ELR (cell line): ENCODE measurements at regions not wholly inside any gene's neighbourhood (a gene's known extent, or its start where the extent isn't known, plus 50 kb on each side); places are given as distances from the start of the nearest gene placed in this dataset.

ENCODE experiments used
- DNase-seq: peaks from one replicate; pipeline ENCODE4 v3.0.0-alpha.2; 2015; ENCODE audit warnings: low read depth

DNA sequence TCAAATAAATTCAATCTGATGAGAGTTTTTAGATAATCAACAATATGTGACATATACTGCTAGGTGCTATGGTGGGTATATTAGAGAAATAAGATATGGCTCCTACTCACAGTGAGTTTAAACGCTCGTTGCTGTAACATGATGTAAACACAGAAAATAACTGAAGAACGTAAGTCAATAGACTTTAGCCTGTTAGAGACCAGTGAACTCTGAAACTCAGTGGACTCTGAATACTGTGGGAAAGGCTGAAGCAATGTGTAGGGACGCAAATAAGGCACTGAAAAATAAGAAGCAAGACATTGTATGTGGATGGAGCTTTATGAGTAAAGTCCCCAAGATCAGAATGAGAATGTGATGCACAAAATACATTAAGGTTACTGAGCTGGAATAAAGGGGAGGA, 431.6 kb downstream of the TFAP2B start:
- DNase-seq, result no peak

DNA sequence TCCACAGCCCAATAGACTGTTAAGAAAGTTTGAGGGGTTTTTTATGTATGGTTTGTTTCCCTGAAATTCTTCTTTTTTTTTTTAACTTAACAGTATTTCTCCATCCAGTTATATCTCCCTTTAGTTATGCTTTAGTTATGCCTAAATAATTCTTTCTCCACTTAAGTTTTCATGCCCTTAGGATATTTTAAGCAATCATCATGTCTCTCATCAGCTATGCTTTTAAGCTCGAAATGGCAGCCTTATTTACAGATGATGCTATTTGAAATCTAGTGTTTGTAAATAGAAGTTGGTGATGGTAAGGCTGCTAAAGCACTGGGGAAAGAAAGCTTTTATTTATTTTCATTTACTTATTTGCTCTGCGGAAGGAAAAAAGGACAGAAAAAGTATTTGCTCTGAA, 439.3 kb downstream of the TFAP2B start:
- no peak for DNase-seq

- no peak for DNase-seq
Measured at GRCh38 chr6:51260003-51260402, 441.3 kb downstream of the TFAP2B start.

- DNase-seq, result no peak
Measured at GRCh38 chr6:51261691-51262090, 443.0 kb downstream of the TFAP2B start.

GRCh38 chr6:51265426-51265825, 446.8 kb downstream of the TFAP2B start:
- DNase-seq, result no peak

DNA sequence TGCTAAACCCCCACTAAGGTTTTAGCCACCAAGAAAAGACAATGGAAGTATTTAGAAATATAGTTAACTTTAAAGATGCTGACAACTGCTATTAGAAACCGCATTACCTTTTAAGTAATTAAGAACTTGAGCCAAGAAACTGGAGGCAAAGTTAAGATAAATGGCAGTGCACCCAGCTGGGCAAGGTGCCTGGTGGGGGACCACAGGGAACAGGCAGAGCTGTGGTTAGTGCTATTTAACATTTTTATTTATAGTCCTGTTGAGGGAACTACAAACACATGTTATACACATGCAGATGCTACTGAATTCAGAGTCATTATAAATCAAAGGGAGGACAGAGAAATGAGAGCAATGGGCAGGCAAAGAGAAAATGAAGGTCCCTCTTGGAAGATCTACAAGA, 447.9 kb downstream of the TFAP2B start:
- no peak for DNase-seq

DNA sequence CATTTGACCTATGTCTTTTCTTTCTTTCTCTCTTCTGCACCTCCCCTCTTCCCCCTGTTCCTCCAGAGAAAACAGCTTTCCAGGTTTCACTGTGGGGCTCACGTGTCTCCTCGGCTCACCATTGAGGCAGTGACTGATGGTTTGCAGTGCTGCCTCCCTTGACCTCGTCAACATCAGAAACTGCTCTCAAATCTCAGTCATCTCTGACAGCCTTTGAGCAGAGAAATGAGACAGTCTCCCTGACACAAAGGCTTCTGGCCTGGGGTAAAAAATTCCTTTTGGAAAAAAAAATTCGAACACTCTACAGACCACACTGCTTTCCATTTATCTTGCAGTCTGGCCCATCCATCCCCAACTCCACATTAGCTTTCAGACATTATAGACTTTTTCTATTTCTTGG, 450.0 kb downstream of the TFAP2B start:
- no peak for DNase-seq

DNA sequence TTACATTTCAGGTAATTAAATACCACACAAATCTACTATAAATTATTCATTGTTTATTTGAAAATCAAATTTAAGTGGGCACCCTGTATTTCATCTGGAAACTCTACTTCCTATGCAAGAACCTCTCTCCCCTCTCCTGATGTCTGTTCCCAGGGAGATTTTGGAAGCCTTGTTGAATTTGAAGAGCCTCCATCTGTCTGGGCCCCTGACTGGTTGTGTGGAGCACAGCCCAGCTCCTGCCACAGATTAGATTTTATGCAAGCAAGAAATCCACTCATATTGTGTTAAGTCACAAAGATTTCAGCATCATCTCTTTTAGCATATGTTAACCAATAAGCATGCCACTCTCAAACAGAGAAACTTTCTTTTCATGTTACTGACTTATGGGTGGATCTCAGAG, 451.2 kb downstream of the TFAP2B start:
- DNase-seq, result no peak

DNA sequence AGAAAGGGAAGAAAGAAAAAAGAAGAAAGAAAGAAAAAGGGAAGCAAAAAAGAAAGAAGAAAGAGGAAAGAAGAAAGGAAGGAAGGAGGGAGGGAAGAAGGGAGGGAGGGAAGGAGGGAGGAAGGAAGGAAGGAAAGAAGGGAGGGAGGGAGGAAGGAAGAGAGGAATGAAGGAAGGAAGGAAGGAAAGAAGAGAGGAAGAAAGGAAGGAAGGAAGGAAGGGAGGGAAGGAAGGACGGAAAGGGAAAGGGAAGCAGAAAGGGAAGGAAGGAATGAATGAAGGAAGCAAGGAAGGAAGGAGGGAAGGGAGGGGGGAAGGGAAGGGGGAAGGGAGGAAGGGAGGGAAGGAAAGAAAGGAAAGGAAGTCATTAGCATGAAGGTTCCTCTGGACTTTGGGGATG, 452.9 kb downstream of the TFAP2B start:
- no peak for DNase-seq

- no peak for DNase-seq
Measured at GRCh38 chr6:51273228-51273961, 454.7 kb downstream of the TFAP2B start.

DNA sequence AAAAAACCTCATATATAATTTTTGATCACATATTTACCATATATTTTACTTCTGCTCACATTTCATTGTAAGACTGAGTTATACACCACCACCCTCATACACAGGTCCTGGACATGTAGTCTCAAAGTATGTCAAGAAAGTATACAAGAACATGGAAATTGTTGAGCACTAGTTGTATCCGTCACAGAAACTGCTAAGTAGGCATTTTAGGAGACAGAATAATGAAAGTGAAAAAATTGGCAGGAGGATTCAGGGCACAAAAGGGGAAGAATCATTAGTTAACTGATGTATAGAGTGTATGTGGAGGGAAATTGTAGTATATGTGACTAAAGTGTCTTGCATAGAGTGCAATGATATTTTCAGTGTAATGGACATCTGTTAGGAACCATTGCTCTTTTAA, 458.8 kb downstream of the TFAP2B start:
- no peak for DNase-seq

GRCh38 chr6:51282026-51282425, 463.4 kb downstream of the TFAP2B start:
- no peak for DNase-seq

GRCh38 chr6:51283723-51284355, 465.2 kb downstream of the TFAP2B start:
- DNase-seq, result no peak

DNA sequence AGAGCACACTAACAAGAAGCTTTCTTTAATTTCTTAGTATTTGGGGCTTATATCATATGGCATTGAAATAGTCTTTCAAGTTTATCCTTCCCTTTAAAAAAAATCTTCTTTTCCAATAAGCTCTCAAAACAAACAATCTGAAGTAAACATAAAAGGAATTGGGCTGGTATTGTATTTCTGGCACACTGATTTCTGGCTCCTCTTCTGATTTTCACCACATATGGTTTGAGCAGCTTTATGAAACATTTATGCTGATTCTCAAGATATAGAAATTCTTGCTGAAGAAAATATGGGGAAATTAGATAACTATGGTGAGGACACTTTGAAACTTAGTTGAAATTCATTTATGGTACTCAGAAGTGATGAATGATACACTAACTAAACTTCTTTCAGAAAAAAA, 467.2 kb downstream of the TFAP2B start:
- DNase-seq, result no peak

DNA sequence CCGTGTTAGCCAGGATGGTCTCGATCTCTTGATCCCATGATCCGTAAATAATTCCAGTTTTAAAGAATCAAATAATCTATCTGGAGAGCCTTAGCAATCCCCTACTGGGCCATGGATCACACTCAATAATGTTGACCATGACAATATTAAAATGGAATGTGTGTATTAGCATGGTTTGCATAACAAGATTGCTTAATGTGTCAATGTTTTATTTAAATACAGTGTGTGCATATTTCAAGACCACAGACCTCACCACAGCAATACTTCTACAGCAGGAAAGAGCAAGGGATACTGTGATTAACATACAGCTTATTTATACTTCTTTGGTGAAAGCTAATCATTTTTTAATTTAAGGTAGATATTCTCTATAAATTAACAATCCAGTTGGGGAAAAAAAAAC, 470.4 kb downstream of the TFAP2B start:
- DNase-seq, result no peak

GRCh38 chr6:51292659-51293058, 474.0 kb downstream of the TFAP2B start:
- DNase-seq, result peak; percentile 1

- no peak for DNase-seq
Measured at GRCh38 chr6:51299621-51300380, 481.1 kb downstream of the TFAP2B start.

DNA sequence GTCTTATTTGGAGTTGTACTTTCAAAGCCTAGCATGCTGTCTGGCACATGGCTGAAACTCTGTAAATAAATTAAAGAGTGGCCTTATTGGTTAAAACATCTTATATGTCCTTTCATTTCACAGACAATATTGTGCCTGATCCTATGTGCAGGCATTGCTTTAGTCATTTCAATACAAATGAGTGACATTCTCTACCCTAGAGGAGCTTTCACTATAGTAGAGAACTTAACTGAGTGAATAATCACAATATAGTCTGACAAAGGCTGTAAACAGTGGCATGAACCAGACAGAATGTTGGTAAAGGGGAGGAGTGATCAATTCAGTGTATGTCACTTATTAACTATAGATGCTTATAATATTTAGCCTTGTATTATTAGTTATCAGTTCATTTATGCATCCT, 481.8 kb downstream of the TFAP2B start:
- DNase-seq, result no peak

GRCh38 chr6:51301962-51302361, 483.3 kb downstream of the TFAP2B start:
- DNase-seq, result no peak

DNA sequence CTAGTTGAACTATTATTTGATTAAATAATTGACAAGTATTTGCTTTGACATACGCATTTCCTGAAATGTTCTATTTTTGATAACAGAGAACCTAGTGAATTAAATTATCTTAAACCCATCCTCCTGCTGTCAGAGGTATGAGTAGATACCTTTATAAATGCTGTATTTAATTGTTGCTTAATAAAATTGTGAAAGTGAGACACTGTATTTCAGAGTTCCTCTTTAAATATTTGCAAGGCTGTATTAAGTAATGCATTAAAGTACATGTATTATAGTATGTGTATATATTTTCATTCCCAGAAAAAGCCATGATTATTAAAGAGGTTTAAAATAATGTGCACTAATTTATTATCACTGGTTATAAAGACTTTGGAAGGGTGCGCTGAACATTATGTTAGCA, 483.8 kb downstream of the TFAP2B start:
- DNase-seq, result no peak

GRCh38 chr6:51303338-51303737, 484.7 kb downstream of the TFAP2B start:
- no peak for DNase-seq

DNA sequence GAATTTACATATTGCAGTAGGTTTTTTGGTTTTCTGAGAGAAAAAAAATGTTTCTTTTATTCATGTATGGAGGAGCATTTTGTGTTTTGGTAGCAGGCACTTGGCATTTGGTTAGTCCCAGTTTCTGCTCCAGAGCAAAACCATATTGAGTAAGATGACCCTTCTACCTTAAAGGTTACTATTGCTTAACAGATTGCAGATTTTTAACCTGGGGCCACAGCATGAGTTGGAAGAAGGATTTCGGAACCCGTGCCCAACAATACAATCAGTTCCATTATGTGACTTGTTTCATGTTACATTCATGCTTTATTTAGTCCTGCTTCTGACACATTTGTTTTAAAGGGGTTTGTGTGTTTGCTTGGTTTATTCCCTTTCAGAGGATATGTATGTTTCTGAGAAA, 496.3 kb downstream of the TFAP2B start:
- DNase-seq, result no peak

GRCh38 chr6:51318674-51319073, 500.0 kb downstream of the TFAP2B start:
- no peak for DNase-seq
